MM.1S (cell line): ENCODE measurements at regions not wholly inside any gene's neighbourhood (a gene's known extent, or its start where the extent isn't known, plus 50 kb on each side); places are given as distances from the start of the nearest gene placed in this dataset.

Experiments
- DNase-seq: peaks from one replicate; pipeline ENCODE4 v3.0.0-alpha.2; 2015
- H2AFZ ChIP-seq: fragments of 300-600 bp; sonication (generic); 2 replicates; pipeline ENCODE4 v1.6.0; 2016; ENCODE audit warnings: antibody characterized with exemption, low read length
- H3F3A ChIP-seq: fragments of 300-600 bp; sonication (generic); 2 replicates; pipeline ENCODE4 v1.6.1; 2016; ENCODE audit warnings: mild to moderate bottlenecking, antibody characterized with exemption, low read length, moderate library complexity, mixed read lengths; ENCODE audit not compliant: insufficient read depth
- H3K27ac ChIP-seq: fragments of 300-600 bp; sonication (generic); 2 replicates; pipeline ENCODE4 v1.5.1; 2016; ENCODE audit warnings: mild to moderate bottlenecking, low read length
- H3K27me3 ChIP-seq: fragments of 300-600 bp; sonication (generic); replicated peaks from 2 replicates; pipeline ENCODE4 v1.6.0; 2016; ENCODE audit warnings: low read length; ENCODE audit not compliant: insufficient read depth
- H3K36me3 ChIP-seq: fragments of 300-600 bp; sonication (generic); replicated peaks from 2 replicates; pipeline ENCODE4 v1.6.1; 2016; ENCODE audit warnings: mild to moderate bottlenecking, low read length, mixed read lengths; ENCODE audit not compliant: insufficient read depth
- H3K4me1 ChIP-seq: fragments of 300-600 bp; sonication (generic); 2 replicates; pipeline ENCODE4 v1.6.1; 2016; ENCODE audit warnings: low read length, mixed read lengths
- H3K4me2 ChIP-seq: fragments of 300-600 bp; sonication (generic); 2 replicates; pipeline ENCODE4 v1.6.0; 2016; ENCODE audit warnings: low read depth, low read length
- H3K4me3 ChIP-seq: fragments of 300-600 bp; sonication (generic); 2 replicates; pipeline ENCODE4 v1.5.1; 2016; ENCODE audit warnings: low read length, mixed read lengths
- H3K79me2 ChIP-seq: fragments of 300-600 bp; sonication (generic); 2 replicates; pipeline ENCODE4 v1.6.1; 2016; ENCODE audit warnings: mixed run types, low read length, mixed read lengths
- H3K9ac ChIP-seq: fragments of 300-600 bp; sonication (generic); 2 replicates; pipeline ENCODE4 v1.6.1; 2016; ENCODE audit warnings: low read length, mixed read lengths
- H3K9me2 ChIP-seq: fragments of 300-600 bp; sonication (generic); replicated peaks from 2 replicates; pipeline ENCODE4 v1.6.1; 2016; ENCODE audit warnings: mild to moderate bottlenecking, low read length, mixed read lengths; ENCODE audit not compliant: insufficient read depth
- H3K9me3 ChIP-seq: fragments of 300-600 bp; sonication (generic); replicated peaks from 2 replicates; pipeline ENCODE4 v1.6.1; 2016; ENCODE audit warnings: mild to moderate bottlenecking, low read length, mixed read lengths; ENCODE audit not compliant: insufficient read depth
- H4K20me1 ChIP-seq: fragments of 300-600 bp; sonication (generic); 2 replicates; pipeline ENCODE4 v1.6.1; 2016; ENCODE audit warnings: mild to moderate bottlenecking, low read length, moderate library complexity, mixed read lengths; ENCODE audit not compliant: insufficient read depth
- EZH2 ChIP-seq: fragments of 300-600 bp; sonication (generic); optimal IDR thresholded peaks from 2 replicates; pipeline ENCODE3; 2017; ENCODE audit warnings: low read depth, mild to moderate bottlenecking, antibody characterized with exemption, low read length, mixed read lengths
- EZH2phosphoT487 ChIP-seq: fragments of 300-600 bp; sonication (generic); IDR thresholded peaks from 2 replicates; pipeline ENCODE4 v1.6.1; 2018; ENCODE audit warnings: antibody characterized with exemption, low read length
- TF ChIP-seq, protein P1 (sequence below): fragments of 300-600 bp; sonication (generic); IDR thresholded peaks from 2 replicates; pipeline ENCODE4 v1.5.1; 2016; ENCODE audit warnings: antibody characterized with exemption, low read length, mixed read lengths

DNA sequence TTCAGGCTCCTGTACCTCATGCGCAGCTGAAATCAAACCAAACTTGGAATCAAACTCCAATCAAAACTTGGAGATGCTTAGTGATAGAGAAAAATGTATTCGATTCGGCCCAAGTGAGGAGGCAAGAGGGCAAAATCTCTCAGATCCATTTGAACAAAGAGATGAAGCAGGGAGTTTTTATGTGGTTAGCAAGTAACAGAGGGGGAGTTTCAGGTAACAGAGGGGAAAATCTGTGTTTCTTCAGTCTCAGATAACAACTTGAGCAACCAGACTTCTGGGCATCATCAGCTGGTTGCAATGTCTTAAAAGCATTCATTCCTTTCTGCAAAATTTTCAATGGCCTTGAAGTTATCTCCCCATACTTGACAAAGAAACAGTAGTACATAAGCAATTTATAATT, 245.1 kb upstream of the AVPR1A start:
- Histone ChIP-seq H3F3A (no peaks in the 10 kb centered on the region), H3K4me2 (no peak overlapping the region), H4K20me1 (no peaks in the 10 kb centered on the region), H3K27ac (no peak overlapping the region), H3K36me3 (no peaks in the 10 kb centered on the region), H3K9me3 (no peaks in the 10 kb centered on the region), H3K4me3 (no peak overlapping the region), H3K4me1 (no peaks in the 10 kb centered on the region), H3K79me2 (no peaks in the 10 kb centered on the region), H3K9me2 (no peaks in the 10 kb centered on the region), H3K9ac (no peak overlapping the region), H3K27me3 (no peaks in the 10 kb centered on the region), H2AFZ (no peak overlapping the region)
- DNase-seq = no peak
- TF ChIP-seq EZH2 (no peak), EZH2phosphoT487 (no peak)
- TF ChIP-seq, protein P1, sequence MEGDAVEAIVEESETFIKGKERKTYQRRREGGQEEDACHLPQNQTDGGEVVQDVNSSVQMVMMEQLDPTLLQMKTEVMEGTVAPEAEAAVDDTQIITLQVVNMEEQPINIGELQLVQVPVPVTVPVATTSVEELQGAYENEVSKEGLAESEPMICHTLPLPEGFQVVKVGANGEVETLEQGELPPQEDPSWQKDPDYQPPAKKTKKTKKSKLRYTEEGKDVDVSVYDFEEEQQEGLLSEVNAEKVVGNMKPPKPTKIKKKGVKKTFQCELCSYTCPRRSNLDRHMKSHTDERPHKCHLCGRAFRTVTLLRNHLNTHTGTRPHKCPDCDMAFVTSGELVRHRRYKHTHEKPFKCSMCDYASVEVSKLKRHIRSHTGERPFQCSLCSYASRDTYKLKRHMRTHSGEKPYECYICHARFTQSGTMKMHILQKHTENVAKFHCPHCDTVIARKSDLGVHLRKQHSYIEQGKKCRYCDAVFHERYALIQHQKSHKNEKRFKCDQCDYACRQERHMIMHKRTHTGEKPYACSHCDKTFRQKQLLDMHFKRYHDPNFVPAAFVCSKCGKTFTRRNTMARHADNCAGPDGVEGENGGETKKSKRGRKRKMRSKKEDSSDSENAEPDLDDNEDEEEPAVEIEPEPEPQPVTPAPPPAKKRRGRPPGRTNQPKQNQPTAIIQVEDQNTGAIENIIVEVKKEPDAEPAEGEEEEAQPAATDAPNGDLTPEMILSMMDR = no peak

DNA sequence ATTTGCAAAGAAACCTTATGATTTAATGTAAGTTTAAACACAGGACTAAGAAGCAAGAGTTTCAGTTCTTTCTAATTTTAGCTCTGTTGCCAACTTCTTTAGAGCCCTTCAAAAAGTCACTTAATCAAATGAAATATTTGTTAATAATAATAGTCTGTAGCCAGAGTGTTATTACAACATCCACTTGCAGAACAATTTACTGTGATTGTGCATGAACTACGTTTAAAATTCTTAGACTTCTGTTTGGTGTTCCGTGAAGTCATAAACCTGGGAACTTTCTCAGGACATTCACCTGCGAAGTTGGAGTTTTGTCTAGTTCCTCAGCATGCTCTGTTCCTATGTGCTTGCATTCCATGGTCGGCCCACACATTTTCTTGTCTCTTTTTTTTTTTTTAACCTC, 244.0 kb upstream of the AVPR1A start:
- H3F3A ChIP-seq = no peaks in the 10 kb centered on the region
- TF ChIP-seq, protein P1 = no peak
- TF ChIP-seq EZH2 (no peak), EZH2phosphoT487 (no peak)

DNA sequence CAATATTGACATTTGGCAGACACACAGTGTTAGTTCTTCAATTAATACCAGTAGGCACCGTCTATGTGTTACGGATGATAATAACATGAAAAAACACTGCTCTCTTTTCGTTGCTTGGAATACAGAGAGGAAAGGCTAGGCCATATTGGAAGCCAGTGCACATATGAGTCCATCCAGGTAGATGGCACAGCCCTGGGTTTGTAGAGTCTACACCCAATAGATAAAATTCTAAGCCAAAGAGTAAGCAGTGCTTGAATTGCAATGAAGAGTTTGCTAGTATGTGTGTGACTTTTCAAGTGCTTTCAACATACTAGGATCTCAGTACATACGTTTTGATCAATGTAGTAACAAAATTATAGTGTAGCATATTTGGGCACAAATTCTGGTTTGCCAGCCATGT, 243.3 kb upstream of the AVPR1A start:
- no peak overlapping the region for H3K9ac ChIP-seq
- no peaks in the 10 kb centered on the region for H3K27me3 ChIP-seq
- H3K27ac ChIP-seq = no peak overlapping the region
- H3K9me2 ChIP-seq = no peaks in the 10 kb centered on the region
- H3K4me2 ChIP-seq = no peak overlapping the region
- H3K36me3 ChIP-seq = no peaks in the 10 kb centered on the region
- no peak overlapping the region for H3K4me3 ChIP-seq
- no peak overlapping the region for H2AFZ ChIP-seq
- TF ChIP-seq EZH2 = no peak
- TF ChIP-seq EZH2phosphoT487 = no peak
- TF ChIP-seq, protein P1 = no peak
- no peaks in the 10 kb centered on the region for H3K9me3 ChIP-seq
- no peaks in the 10 kb centered on the region for H3F3A ChIP-seq
- DNase-seq = no peak
- H3K4me1 ChIP-seq = no peaks in the 10 kb centered on the region
- no peaks in the 10 kb centered on the region for H4K20me1 ChIP-seq
- H3K79me2 ChIP-seq = no peaks in the 10 kb centered on the region

More for the DNA sequence above, 244.0 kb upstream of the AVPR1A start:
- Histone ChIP-seq H3K9me2 (no peaks in the 10 kb centered on the region), H4K20me1 (no peaks in the 10 kb centered on the region), H3K4me1 (no peaks in the 10 kb centered on the region), H3K36me3 (no peaks in the 10 kb centered on the region), H3K27ac (no peak overlapping the region), H3K4me2 (no peak overlapping the region), H3K9ac (no peak overlapping the region), H3K27me3 (no peaks in the 10 kb centered on the region), H3K9me3 (no peaks in the 10 kb centered on the region), H3K79me2 (no peaks in the 10 kb centered on the region), H2AFZ (no peak overlapping the region), H3K4me3 (no peak overlapping the region)
- DNase-seq = no peak

DNA sequence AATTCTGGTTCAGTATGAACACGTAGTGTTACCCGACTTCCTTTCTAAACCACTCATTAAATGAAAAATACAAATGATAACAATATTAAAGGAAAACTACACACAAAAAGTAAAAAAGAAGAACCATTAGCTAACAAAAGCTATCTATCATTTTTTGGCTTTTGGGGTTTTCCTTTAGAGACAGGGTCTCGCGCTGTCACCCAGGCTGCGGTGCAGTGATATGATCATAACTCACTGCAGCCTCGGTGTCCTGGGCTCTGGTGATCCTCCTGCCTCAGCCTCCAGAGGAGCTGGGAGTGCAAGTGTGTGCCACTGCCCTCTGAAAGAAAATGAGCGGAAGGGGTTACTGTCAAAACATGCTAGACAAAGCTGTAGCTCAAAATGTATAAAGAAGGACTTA, 238.2 kb upstream of the AVPR1A start:
- H3K9ac ChIP-seq = no peak overlapping the region
- no peak overlapping the region for H2AFZ ChIP-seq
- DNase-seq = no peak
- no peaks in the 10 kb centered on the region for H3K4me1 ChIP-seq
- no peak overlapping the region for H3K4me2 ChIP-seq
- H3K9me3 ChIP-seq = no peaks in the 10 kb centered on the region
- no peaks in the 10 kb centered on the region for H3F3A ChIP-seq
- no peaks in the 10 kb centered on the region for H3K79me2 ChIP-seq
- H3K4me3 ChIP-seq = no peak overlapping the region
- H4K20me1 ChIP-seq = no peaks in the 10 kb centered on the region
- no peaks in the 10 kb centered on the region for H3K9me2 ChIP-seq
- H3K27me3 ChIP-seq = no peaks in the 10 kb centered on the region
- H3K36me3 ChIP-seq = no peaks in the 10 kb centered on the region
- TF ChIP-seq EZH2phosphoT487 = no peak
- TF ChIP-seq, protein P1 = no peak
- no peak for TF ChIP-seq EZH2
- no peak overlapping the region for H3K27ac ChIP-seq
